ENCODE measurements at regions not wholly inside any gene's neighbourhood (a gene's known extent, or its start where the extent isn't known, plus 50 kb on each side); places are given as distances from the start of the nearest gene placed in this dataset.

DNA sequence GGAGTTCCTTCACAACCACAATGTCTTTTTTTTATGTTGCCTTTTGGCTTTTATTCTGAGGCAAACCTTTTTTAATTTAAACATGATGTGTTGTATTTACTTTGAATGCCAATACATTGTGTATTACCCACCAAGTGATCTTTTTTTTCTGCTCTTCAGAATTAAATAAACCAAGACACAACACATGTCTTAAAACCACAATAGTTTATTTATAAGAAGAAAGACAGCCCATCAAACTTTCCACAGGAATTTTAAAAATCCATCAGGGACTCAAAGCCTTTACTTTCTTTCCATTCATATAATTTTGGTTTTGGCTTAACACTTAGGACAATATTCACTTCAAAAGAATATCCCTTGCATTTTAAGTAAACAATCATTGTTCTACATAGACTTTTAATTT, 321.8 kb upstream of the MEF2C start:
- TF ChIP-seq, protein P1, sequence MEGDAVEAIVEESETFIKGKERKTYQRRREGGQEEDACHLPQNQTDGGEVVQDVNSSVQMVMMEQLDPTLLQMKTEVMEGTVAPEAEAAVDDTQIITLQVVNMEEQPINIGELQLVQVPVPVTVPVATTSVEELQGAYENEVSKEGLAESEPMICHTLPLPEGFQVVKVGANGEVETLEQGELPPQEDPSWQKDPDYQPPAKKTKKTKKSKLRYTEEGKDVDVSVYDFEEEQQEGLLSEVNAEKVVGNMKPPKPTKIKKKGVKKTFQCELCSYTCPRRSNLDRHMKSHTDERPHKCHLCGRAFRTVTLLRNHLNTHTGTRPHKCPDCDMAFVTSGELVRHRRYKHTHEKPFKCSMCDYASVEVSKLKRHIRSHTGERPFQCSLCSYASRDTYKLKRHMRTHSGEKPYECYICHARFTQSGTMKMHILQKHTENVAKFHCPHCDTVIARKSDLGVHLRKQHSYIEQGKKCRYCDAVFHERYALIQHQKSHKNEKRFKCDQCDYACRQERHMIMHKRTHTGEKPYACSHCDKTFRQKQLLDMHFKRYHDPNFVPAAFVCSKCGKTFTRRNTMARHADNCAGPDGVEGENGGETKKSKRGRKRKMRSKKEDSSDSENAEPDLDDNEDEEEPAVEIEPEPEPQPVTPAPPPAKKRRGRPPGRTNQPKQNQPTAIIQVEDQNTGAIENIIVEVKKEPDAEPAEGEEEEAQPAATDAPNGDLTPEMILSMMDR (IDR thresholded peaks at IDR 0.05; ENCODE audit: low read depth, low read length) = no peak
- no peak overlapping the region for H3K4me3 ChIP-seq (ENCODE audit: low read depth, low read length)

DNA sequence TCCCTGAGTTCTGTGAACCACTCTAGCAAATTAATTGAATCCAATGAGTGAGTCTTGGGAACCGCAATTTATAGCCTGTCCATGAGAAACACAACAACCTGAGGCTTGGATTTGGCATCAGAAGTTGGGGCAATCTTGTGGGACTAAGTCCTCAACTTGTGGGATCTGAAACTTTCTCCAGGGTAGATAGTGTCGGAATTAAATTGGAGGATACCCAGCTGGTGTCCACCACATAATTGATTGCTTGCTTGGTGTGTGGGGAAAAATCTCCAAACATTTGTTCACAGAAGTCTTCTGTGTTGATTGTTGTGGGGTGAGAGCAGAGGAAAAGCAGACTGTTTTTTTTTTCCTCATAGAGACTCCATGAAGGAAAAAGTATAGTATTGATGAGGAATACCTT, 320.6 kb upstream of the MEF2C start:
- no peak overlapping the region for H3K4me3 ChIP-seq (ENCODE audit: low read depth, low read length)
- TF ChIP-seq, protein P1 (IDR thresholded peaks at IDR 0.05; ENCODE audit: low read depth, low read length) = no peak

DNA sequence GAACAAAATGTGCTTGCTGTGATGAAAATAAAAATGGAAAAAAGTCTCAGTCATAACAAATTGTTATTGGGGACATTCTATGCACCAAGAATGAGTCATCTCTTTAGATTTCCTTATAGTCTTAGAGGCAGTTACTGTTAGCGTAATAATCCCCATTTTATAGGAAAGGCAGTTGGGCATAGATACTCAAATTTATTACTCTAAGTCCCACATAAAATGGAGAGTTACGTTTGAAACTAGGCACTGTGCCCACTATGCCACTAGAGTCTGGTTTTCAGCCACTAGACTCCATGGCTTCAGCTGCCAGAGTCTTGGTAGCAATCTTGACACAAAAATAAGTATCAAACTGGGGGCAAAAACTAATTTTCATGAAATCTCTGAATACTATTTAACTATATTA, 317.9 kb upstream of the MEF2C start:
- H3K4me3 ChIP-seq (ENCODE audit: low read depth, low read length) = no peak overlapping the region
- TF ChIP-seq, protein P1 (IDR thresholded peaks at IDR 0.05; ENCODE audit: low read depth, low read length) = no peak

DNA sequence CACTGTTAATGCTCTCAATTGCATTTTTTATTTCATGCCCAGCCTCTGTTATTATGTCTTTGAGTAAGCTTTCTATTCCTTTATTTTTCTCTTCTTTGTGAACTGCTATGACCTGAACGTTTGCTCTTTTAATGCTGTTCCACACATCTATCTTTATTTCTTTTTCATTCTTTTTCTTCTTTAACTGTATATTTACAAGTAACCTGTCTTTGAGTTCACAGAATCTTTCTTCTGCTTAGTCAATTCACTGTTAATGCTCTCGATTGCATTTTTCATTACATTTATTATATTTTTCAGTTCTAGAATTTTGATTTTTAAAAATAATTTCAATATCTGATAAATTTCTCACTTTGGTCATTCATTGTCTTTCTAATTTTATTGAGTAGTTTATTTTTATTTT, 316.3 kb upstream of the MEF2C start:
- TF ChIP-seq, protein P1 (IDR thresholded peaks at IDR 0.05; ENCODE audit: low read depth, low read length) = no peak

DNA sequence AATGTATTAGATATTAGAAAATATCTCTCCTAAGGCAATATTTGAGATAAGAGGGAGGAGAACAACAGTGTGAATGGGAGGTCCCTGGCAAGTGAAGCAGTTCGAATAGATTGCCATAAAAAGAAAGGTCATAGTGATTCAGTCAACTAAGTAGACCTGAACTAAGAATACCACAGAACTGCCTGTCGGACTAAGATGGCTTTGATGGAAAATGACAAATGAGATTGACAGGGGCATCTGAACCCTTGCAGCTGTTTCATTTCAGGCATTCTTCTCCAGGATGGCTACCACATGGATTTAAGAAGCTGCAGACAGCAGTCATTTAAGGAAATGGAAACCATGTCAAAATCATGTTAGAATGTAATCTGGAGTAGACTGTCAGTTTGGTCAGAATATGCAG, 308.4 kb upstream of the MEF2C start:
- H3K4me3 ChIP-seq (ENCODE audit: low read depth, low read length) = no peak overlapping the region
- TF ChIP-seq, protein P1 (IDR thresholded peaks at IDR 0.05; ENCODE audit: low read depth, low read length) = no peak

More for the DNA sequence above, 316.3 kb upstream of the MEF2C start:
- H3K4me3 ChIP-seq (ENCODE audit: low read depth, low read length) = no peak overlapping the region

DNA sequence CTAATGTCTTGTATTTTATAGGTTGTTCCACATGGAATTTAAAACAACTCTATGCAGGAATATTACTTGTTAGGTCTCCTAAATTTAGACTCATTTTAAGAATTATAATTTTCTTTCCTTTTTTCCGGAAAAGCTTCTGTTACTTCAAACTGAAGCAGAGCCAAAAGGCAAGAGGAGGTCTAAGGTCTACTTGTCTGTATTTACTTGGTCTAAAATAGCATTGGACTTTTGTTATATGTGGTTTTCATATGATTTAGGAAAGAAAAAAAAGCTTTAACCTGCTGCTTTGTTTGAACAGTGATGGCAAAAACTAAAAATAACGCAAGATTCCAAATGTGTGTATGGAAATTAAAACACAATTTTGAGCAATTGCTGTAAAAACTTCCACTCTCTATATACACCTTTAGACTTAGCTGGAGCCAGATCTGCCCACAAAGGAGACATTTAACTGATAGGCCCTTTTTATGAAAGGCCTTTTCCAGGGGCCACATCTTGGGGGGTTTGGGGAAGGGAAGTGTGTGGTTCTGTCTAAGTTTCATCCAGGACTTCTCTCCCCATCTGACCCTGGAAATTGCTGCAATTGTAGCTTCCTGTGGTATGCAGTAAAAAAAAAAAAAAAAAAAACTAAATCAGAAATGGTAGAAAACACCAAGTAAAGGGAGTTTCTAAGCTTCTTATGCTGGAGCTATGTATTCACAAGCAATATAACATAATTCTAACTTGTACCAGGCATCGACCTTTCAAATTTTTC, 307.7 kb upstream of the MEF2C start:
- TF ChIP-seq, protein P1 (IDR thresholded peaks at IDR 0.05; ENCODE audit: low read depth, low read length) = no peak
- H3K4me3 ChIP-seq (ENCODE audit: low read depth, low read length) = no peak overlapping the region

DNA sequence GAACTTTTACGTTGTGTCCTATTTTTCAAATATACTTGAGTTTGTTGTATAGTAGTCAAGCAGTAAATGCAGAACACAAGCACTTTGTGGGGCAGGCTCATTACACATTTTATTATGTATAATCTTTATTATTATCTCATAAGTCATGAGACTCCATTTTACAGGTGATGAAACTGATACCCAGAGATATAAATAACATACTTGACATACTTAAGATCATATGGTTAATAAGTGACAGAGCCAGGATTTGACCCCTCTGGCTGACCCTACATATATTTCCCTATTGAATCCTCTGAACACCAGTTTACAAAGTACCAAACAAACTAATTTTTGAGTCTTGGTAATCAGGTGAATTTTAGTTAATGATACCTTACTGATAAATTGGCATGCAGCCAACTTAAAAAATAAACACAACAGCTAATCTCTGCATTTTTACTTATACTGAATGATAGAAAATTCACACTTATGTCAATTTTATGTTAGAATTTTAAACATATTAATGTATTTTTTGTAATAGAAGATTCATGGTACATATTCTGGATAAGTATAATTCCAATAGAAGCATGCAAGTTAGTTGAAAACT, 305.0 kb upstream of the MEF2C start:
- TF ChIP-seq, protein P1 (IDR thresholded peaks at IDR 0.05; ENCODE audit: low read depth, low read length) = no peak
- no peak overlapping the region for H3K4me3 ChIP-seq (ENCODE audit: low read depth, low read length)

Data from WI38 (cell line).